ENCODE measurements at regions not wholly inside any gene's neighbourhood (a gene's known extent, or its start where the extent isn't known, plus 50 kb on each side); places are given as distances from the start of the nearest gene placed in this dataset.

- no peak for TF ChIP-seq CTCF (IDR thresholded peaks at IDR 0.05)
- TF ChIP-seq EP300 (IDR thresholded peaks at IDR 0.05), result no peak
Observed at GRCh38 chr1:185626344-185626743, 107.8 kb upstream of the HMCN1 start.

All from tibial nerve (tissue), 4 donors.